Neuronal stem cell (in vitro differentiated cells): ENCODE measurements at regions not wholly inside any gene's neighbourhood (a gene's known extent, or its start where the extent isn't known, plus 50 kb on each side); places are given as distances from the start of the nearest gene placed in this dataset.

ENCODE experiments used
- DNase-seq: peaks from one replicate; pipeline ENCODE4 v3.0.0-alpha.2; 2013; ENCODE audit warnings: low spot score
- H2AFZ ChIP-seq: one replicate; pipeline ENCODE4 v1.6.1; 2013; ENCODE audit warnings: mild to moderate bottlenecking, low read length, inconsistent platforms
- H2AK5ac ChIP-seq: 2 replicates; pipeline ENCODE4 v1.6.1; 2013; ENCODE audit warnings: low read depth, mild to moderate bottlenecking, inconsistent platforms, low read length, moderate library complexity, mixed read lengths
- H2BK120ac ChIP-seq: 2 replicates; pipeline ENCODE4 v1.6.1; 2013; ENCODE audit warnings: low read depth, mild to moderate bottlenecking, inconsistent platforms, low read length, moderate library complexity, mixed read lengths
- H2BK12ac ChIP-seq: one replicate; pipeline ENCODE4 v1.6.1; 2013; ENCODE audit warnings: low read length, inconsistent platforms
- H2BK15ac ChIP-seq: 2 replicates; pipeline ENCODE4 v1.6.1; 2013; ENCODE audit warnings: mild to moderate bottlenecking, low read length, inconsistent platforms, mixed read lengths
- H2BK5ac ChIP-seq: one replicate; pipeline ENCODE4 v1.6.1; 2013; ENCODE audit warnings: inconsistent platforms, mild to moderate bottlenecking, low read length, moderate library complexity
- H3K14ac ChIP-seq: one replicate; pipeline ENCODE4 v1.6.1; 2013; ENCODE audit warnings: low read length, inconsistent platforms
- H3K18ac ChIP-seq: 2 replicates; pipeline ENCODE4 v1.6.1; 2013; ENCODE audit warnings: low read length, inconsistent platforms
- H3K23ac ChIP-seq: 2 replicates; pipeline ENCODE4 v1.6.1; 2013; ENCODE audit warnings: low read depth, mild to moderate bottlenecking, mixed read lengths, low read length, inconsistent platforms; ENCODE audit not compliant: poor library complexity
- H3K27ac ChIP-seq: replicated peaks from 3 replicates; pipeline ENCODE4 v1.5.1; 2013; ENCODE audit warnings: low read length, inconsistent platforms
- H3K27me3 ChIP-seq, 3 experiments: 2 replicates each; pipeline ENCODE4 v1.6.1; 2013; ENCODE audit warnings: low read length in 3 of 3, mild to moderate bottlenecking in 2 of 3, inconsistent platforms in 1 of 3, low read depth in 1 of 3, mixed read lengths in 1 of 3, moderate library complexity in 1 of 3; ENCODE audit not compliant: control insufficient read depth in 3 of 3, insufficient read depth in 3 of 3
- H3K36me3 ChIP-seq, 2 donors: replicated peaks in 1 of 2; 2 replicates each; pipeline ENCODE4 v1.6.1; 2013; ENCODE audit warnings: low read length in 2 of 2; ENCODE audit not compliant: control insufficient read depth in 2 of 2, insufficient read depth in 2 of 2
- H3K4ac ChIP-seq: 2 replicates; pipeline ENCODE4 v1.6.1; 2013; ENCODE audit warnings: inconsistent platforms, mild to moderate bottlenecking, low read length, moderate library complexity
- H3K4me1 ChIP-seq, 2 donors: 1 replicate in 1 of 2; 2 replicates in 1 of 2; pipeline ENCODE4 v1.6.1; 2013; ENCODE audit warnings: low read length in 2 of 2, low read depth in 1 of 2; ENCODE audit not compliant: control insufficient read depth in 2 of 2, insufficient read depth in 1 of 2
- H3K4me2 ChIP-seq: one replicate; pipeline ENCODE4 v1.6.1; 2013; ENCODE audit warnings: mild to moderate bottlenecking, low read length, inconsistent platforms; ENCODE audit not compliant: insufficient read depth, poor library complexity, severe bottlenecking
- H3K4me3 ChIP-seq, 2 donors: 2 replicates each; pipeline ENCODE4 v1.5.1; 2013; ENCODE audit warnings: low read length in 2 of 2, mild to moderate bottlenecking in 2 of 2, inconsistent platforms in 1 of 2, moderate library complexity in 1 of 2
- H3K79me1 ChIP-seq: one replicate; pipeline ENCODE4 v1.6.1; 2013; ENCODE audit warnings: low read depth, mild to moderate bottlenecking, inconsistent platforms, low read length, moderate library complexity
- H3K9ac ChIP-seq: one replicate; pipeline ENCODE4 v1.6.1; 2013; ENCODE audit warnings: mild to moderate bottlenecking, low read depth, low read length, inconsistent platforms; ENCODE audit not compliant: poor library complexity
- H3K9me3 ChIP-seq, 2 donors: replicated peaks in 1 of 2; 2 replicates each; pipeline versions ENCODE3 to v1.6.1; 2013; ENCODE audit warnings: low read length in 2 of 2, mild to moderate bottlenecking in 2 of 2, inconsistent platforms in 1 of 2, low read depth in 1 of 2, mixed read lengths in 1 of 2, moderate library complexity in 1 of 2; ENCODE audit not compliant: control insufficient read depth in 2 of 2, insufficient read depth in 1 of 2
- H4K8ac ChIP-seq: one replicate; pipeline ENCODE4 v1.6.1; 2013; ENCODE audit warnings: low read depth, mild to moderate bottlenecking, inconsistent platforms, low read length, moderate library complexity
- H4K91ac ChIP-seq: one replicate; pipeline ENCODE4 v1.6.1; 2013; ENCODE audit warnings: low read length, low read depth, mild to moderate bottlenecking, inconsistent platforms; ENCODE audit not compliant: poor library complexity
- WGBS, 2 donors: extraction: QIAGEN DNeasy Blood & Tissue Kit; methylation state at CpG; one replicate each; pipeline ENCODE4 v1.1.7; 2013; ENCODE audit warnings: missing lambda C conversion rate in 2 of 2, mixed read lengths in 1 of 2; ENCODE audit not compliant: insufficient read length in 2 of 2, insufficient replicate concordance in 1 of 2; ENCODE audit errors: extremely low coverage in 2 of 2; 5-methylcytosine and 5-hydroxymethylcytosine counted together

- H3K27me3 ChIP-seq, result no peaks in the 10 kb centered on the region
- H2BK15ac ChIP-seq, result no peak overlapping the region
- H4K8ac ChIP-seq, result no peak overlapping the region
- H2BK5ac ChIP-seq, result no peak overlapping the region
- no peaks in the 10 kb centered on the region for H3K79me1 ChIP-seq
- H3K23ac ChIP-seq, result no peak overlapping the region
- no peak overlapping the region for H3K9ac ChIP-seq
- no peak overlapping the region for H2AK5ac ChIP-seq
- H3K9me3 ChIP-seq, result no peaks in the 10 kb centered on the region
- H3K27ac ChIP-seq, result no peak overlapping the region
- no peaks in the 10 kb centered on the region for H3K4me1 ChIP-seq
- H2BK120ac ChIP-seq, result no peak overlapping the region
- DNase-seq, result no peak
- no peak overlapping the region for H3K14ac ChIP-seq
- no peak overlapping the region for H3K4ac ChIP-seq
- no peak overlapping the region for H4K91ac ChIP-seq
- H3K36me3 ChIP-seq, result no peaks in the 10 kb centered on the region
- no peak overlapping the region for H2AFZ ChIP-seq
- no peak overlapping the region for H3K18ac ChIP-seq
- no peak overlapping the region for H3K4me3 ChIP-seq
- H3K4me2 ChIP-seq, result no peak overlapping the region
- H2BK12ac ChIP-seq, result no peak overlapping the region
- whole genome bisulfite sequencing, 2 donors, result no CpG with 5 or more reads among the region's 4 CpGs
Observed at GRCh38 chr4:132001542-132001941, 1147.6 kb upstream of the PCDH10 start.

GRCh38 chr4:132003593-132003992 is 1145.5 kb upstream of the PCDH10 start:
- no peak overlapping the region for H3K4me3 ChIP-seq
- H3K79me1 ChIP-seq, result no peaks in the 10 kb centered on the region
- H3K14ac ChIP-seq, result no peak overlapping the region
- H2BK15ac ChIP-seq, result no peak overlapping the region
- H2BK120ac ChIP-seq, result no peak overlapping the region
- H2AK5ac ChIP-seq, result no peak overlapping the region
- no peak overlapping the region for H4K8ac ChIP-seq
- H3K18ac ChIP-seq, result no peak overlapping the region
- H3K4me1 ChIP-seq, result no peaks in the 10 kb centered on the region
- no peak overlapping the region for H2BK12ac ChIP-seq
- no peaks in the 10 kb centered on the region for H3K27me3 ChIP-seq
- H3K36me3 ChIP-seq, result no peaks in the 10 kb centered on the region
- no CpG with 5 or more reads among the region's 2 CpGs for WGBS, 2 donors
- H3K4me2 ChIP-seq, result no peak overlapping the region
- no peaks in the 10 kb centered on the region for H3K9me3 ChIP-seq
- no peak overlapping the region for H4K91ac ChIP-seq
- H3K4ac ChIP-seq, result no peak overlapping the region
- H3K27ac ChIP-seq, result no peak overlapping the region
- H3K23ac ChIP-seq, result no peak overlapping the region
- H3K9ac ChIP-seq, result no peak overlapping the region
- H2AFZ ChIP-seq, result no peak overlapping the region
- H2BK5ac ChIP-seq, result no peak overlapping the region
- peak; percentile 6 for DNase-seq

- no peaks in the 10 kb centered on the region for H3K27me3 ChIP-seq
- H3K18ac ChIP-seq, result no peak overlapping the region
- no peak for DNase-seq
- no peak overlapping the region for H2BK5ac ChIP-seq
- no peaks in the 10 kb centered on the region for H3K36me3 ChIP-seq
- no peak overlapping the region for H3K27ac ChIP-seq
- no peaks in the 10 kb centered on the region for H3K4me1 ChIP-seq
- no peaks in the 10 kb centered on the region for H3K79me1 ChIP-seq
- no peak overlapping the region for H3K23ac ChIP-seq
- H4K91ac ChIP-seq, result no peak overlapping the region
- H3K9me3 ChIP-seq, result no peaks in the 10 kb centered on the region
- H2AFZ ChIP-seq, result no peak overlapping the region
- no peak overlapping the region for H3K4me2 ChIP-seq
- H2AK5ac ChIP-seq, result no peak overlapping the region
- no peak overlapping the region for H4K8ac ChIP-seq
- no peak overlapping the region for H2BK120ac ChIP-seq
- H2BK12ac ChIP-seq, result no peak overlapping the region
- no peak overlapping the region for H3K9ac ChIP-seq
- H3K4ac ChIP-seq, result no peak overlapping the region
- no peak overlapping the region for H3K14ac ChIP-seq
- H2BK15ac ChIP-seq, result no peak overlapping the region
- no peak overlapping the region for H3K4me3 ChIP-seq
Observed at GRCh38 chr4:132015321-132015720, 1133.8 kb upstream of the PCDH10 start.

- no peak overlapping the region for H3K18ac ChIP-seq
- DNase-seq, result no peak
- no peak overlapping the region for H2BK120ac ChIP-seq
- H2BK12ac ChIP-seq, result no peak overlapping the region
- no peak overlapping the region for H3K23ac ChIP-seq
- no peak overlapping the region for H3K4me3 ChIP-seq
- H3K9ac ChIP-seq, result no peak overlapping the region
- H2AK5ac ChIP-seq, result no peak overlapping the region
- H2BK15ac ChIP-seq, result no peak overlapping the region
- H4K91ac ChIP-seq, result no peak overlapping the region
- H3K4me1 ChIP-seq, result no peaks in the 10 kb centered on the region
- H2BK5ac ChIP-seq, result no peak overlapping the region
- no peak overlapping the region for H3K14ac ChIP-seq
- H3K9me3 ChIP-seq, result no peaks in the 10 kb centered on the region
- no peaks in the 10 kb centered on the region for H3K27me3 ChIP-seq
- H3K4ac ChIP-seq, result no peak overlapping the region
- H2AFZ ChIP-seq, result no peak overlapping the region
- H3K79me1 ChIP-seq, result no peaks in the 10 kb centered on the region
- no peak overlapping the region for H3K27ac ChIP-seq
- WGBS, 2 donors, result no CpG with 5 or more reads among the region's 2 CpGs
- H3K4me2 ChIP-seq, result no peak overlapping the region
- H3K36me3 ChIP-seq, result no peaks in the 10 kb centered on the region
- no peak overlapping the region for H4K8ac ChIP-seq
Observed at GRCh38 chr4:132016703-132017350, 1132.3 kb upstream of the PCDH10 start.
